Skeletal muscle tissue (tissue), 3 donors: ENCODE measurements at regions not wholly inside any gene's neighbourhood (a gene's known extent, or its start where the extent isn't known, plus 50 kb on each side); places are given as distances from the start of the nearest gene placed in this dataset.

Experiments
- H3K27ac ChIP-seq: one replicate; pipeline ENCODE4 v1.7.0; 2013; ENCODE audit warnings: mild to moderate bottlenecking, low read depth, low read length, inconsistent platforms
- H3K27me3 ChIP-seq, 3 donors: one replicate each; pipeline ENCODE4 v1.7.0; 2013; ENCODE audit warnings: low read length in 3 of 3; ENCODE audit not compliant: control insufficient read depth in 3 of 3, insufficient read depth in 3 of 3
- H3K36me3 ChIP-seq, 3 donors: one replicate each; pipeline ENCODE4 v1.7.0; 2013; ENCODE audit warnings: low read length in 3 of 3; ENCODE audit not compliant: control insufficient read depth in 3 of 3, insufficient read depth in 3 of 3
- H3K4me1 ChIP-seq, 3 donors: one replicate each; pipeline ENCODE4 v1.7.0; 2013; ENCODE audit warnings: low read length in 3 of 3, mild to moderate bottlenecking in 3 of 3; ENCODE audit not compliant: control insufficient read depth in 3 of 3, insufficient read depth in 3 of 3
- H3K4me3 ChIP-seq, 3 donors: one replicate each; pipeline ENCODE4 v1.7.0; 2013; ENCODE audit warnings: low read length in 3 of 3
- H3K9ac ChIP-seq, 3 donors: one replicate each; pipeline ENCODE4 v1.7.0; 2013; ENCODE audit warnings: low read length in 3 of 3, mild to moderate bottlenecking in 3 of 3, moderate library complexity in 2 of 3, low read depth in 1 of 3
- H3K9me3 ChIP-seq, 3 donors: one replicate each; pipeline ENCODE4 v1.7.0; 2013; ENCODE audit warnings: low read length in 3 of 3; ENCODE audit not compliant: control insufficient read depth in 3 of 3
- donor health status: Osteomylitis.

DNA sequence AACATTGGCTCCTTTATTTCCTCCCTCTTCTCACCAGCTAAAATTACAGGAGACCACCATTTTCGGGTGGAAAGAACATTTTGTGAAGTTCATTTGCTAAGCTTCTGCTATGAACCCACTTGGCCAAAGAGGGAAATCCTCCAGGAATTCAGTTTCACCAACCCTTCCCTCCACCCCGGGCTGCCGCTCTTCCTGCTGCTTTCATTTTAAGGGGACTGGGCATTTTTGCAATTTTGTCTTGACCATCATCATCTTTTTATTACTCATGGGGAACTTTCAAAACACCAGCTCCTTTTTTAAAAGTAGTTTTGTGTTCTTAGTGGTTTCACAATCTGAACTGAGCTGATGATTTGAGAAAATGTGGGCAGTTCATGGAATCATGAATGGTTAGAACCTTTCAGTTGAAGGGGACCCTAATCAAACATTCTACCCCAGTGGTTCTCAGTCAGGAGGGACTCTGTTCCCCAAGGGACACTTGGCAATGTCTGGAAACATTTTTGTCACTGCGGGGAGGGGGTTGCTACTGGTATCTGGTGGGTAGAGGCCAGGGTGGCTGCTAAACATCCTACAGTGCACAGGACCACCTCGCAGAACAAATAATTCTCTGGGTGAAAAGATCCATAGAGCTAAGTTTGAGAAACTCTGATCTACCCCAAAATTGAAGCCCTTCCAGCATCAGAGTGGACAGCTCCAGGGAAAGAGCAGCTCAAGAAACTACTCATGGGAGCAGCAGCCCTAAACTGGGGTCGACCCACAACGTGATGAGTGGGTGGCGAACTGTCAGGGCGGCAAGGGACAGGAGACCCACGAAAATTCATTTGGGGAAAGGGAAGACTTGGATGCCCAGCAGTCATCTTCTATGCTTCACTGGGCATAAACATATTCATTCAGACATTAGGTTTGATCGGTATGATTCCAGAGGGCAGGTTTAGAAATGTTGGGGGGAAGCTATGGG, 92.9 kb downstream of the ACKR3 start:
- H3K4me1 ChIP-seq: peaks cover 20 to 21% (median 20%) of the 10 kb centered on the region in 3 donors
- peaks cover 0 to 5% (median 0%) of the 10 kb centered on the region in 3 donors for H3K27me3 ChIP-seq
- H3K4me3 ChIP-seq: peak overlapping the region in 1 of 3 donors; percentile 31
- peak overlapping the region; percentile 79 for H3K27ac ChIP-seq
- H3K9me3 ChIP-seq: peaks cover 0 to 4% (median 0%) of the 10 kb centered on the region in 3 donors
- H3K9ac ChIP-seq: peak overlapping the region in 2 of 3 donors; percentile 23 to 57
- no peaks in the 10 kb centered on the region for H3K36me3 ChIP-seq

- Histone ChIP-seq H3K4me1 (peaks cover 20 to 21% (median 20%) of the 10 kb centered on the region in 3 donors), H3K27me3 (peaks cover 0 to 5% (median 0%) of the 10 kb centered on the region in 3 donors), H3K27ac (peak overlapping the region; percentile 79), H3K9me3 (peaks cover 0 to 4% (median 0%) of the 10 kb centered on the region in 3 donors), H3K36me3 (no peaks in the 10 kb centered on the region), H3K4me3 (peak overlapping the region in 2 of 3 donors; percentile 31 to 37), H3K9ac (peak overlapping the region in 2 of 3 donors; percentile 28 to 57)
Measured at GRCh38 chr2:236663287-236664101, 93.9 kb downstream of the ACKR3 start.

DNA sequence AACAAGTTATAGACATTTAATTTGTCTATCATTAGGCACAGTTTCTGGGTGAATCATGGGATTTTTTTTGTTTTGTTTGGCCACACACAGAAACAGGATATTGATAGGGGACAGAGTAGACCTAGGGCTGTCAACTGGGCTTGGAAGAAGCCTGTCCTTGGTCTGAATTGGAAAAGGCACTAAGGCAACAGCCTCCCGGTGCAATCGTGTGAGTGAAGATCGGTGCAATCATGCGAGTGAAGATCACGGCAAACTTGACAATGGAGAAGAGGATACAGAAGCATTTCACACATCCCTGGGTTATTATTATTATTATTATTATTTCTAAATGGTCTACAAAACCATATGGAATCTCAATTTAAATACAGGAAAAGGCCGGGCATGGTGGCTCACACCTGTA, 94.5 kb downstream of the ACKR3 start:
- Histone ChIP-seq H3K9ac (no peak overlapping the region), H3K27ac (peak overlapping the region; percentile 2), H3K36me3 (no peaks in the 10 kb centered on the region), H3K27me3 (peaks cover 0 to 5% (median 0%) of the 10 kb centered on the region in 3 donors), H3K9me3 (peaks cover 0 to 4% (median 0%) of the 10 kb centered on the region in 3 donors), H3K4me3 (no peak overlapping the region), H3K4me1 (peaks cover 20% of the 10 kb centered on the region in 3 donors)

- Histone ChIP-seq H3K4me1 (peaks cover 18 to 20% (median 20%) of the 10 kb centered on the region in 3 donors), H3K27ac (no peak overlapping the region), H3K36me3 (no peaks in the 10 kb centered on the region), H3K4me3 (no peak overlapping the region), H3K27me3 (peaks cover 0 to 5% (median 0%) of the 10 kb centered on the region in 3 donors), H3K9ac (no peak overlapping the region), H3K9me3 (peaks cover 0 to 7% (median 0%) of the 10 kb centered on the region in 3 donors)
Measured at GRCh38 chr2:236665101-236665500, 95.5 kb downstream of the ACKR3 start.

DNA sequence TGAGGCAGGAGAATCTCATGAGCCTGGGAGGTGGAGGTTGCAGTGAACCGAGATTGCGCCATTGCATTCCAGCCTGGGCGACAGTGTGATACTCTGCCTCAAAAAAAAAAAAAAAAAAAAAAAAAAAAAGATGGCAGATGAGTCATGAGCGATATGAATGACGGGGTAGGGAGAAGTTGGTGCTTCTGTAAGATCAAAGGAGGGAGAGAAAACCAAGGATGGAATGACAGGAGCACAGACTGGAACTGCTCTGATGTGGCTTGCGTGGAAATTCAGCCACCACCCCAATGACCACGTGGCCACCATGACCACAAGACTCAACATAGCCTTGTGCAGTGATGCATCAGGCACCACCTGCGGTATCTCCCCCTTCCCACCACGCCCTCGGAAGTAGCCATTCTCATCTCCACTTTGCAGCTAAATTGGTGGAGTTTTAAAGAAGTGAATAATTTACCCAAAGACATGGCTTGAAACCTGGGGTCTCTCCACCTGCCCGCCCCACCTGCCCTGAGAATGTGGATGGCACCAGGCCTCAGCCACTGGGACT, 96.0 kb downstream of the ACKR3 start:
- Histone ChIP-seq H3K4me1 (peaks cover 18 to 23% (median 20%) of the 10 kb centered on the region in 3 donors), H3K36me3 (no peaks in the 10 kb centered on the region), H3K27me3 (peaks cover 0 to 5% (median 0%) of the 10 kb centered on the region in 3 donors), H3K9me3 (peaks cover 0 to 7% (median 0%) of the 10 kb centered on the region in 3 donors), H3K4me3 (no peak overlapping the region), H3K9ac (no peak overlapping the region), H3K27ac (no peak overlapping the region)

GRCh38 chr2:236666646-236667204, 97.1 kb downstream of the ACKR3 start:
- Histone ChIP-seq H3K9me3 (peaks cover 0 to 7% (median 0%) of the 10 kb centered on the region in 3 donors), H3K36me3 (no peaks in the 10 kb centered on the region), H3K4me3 (no peak overlapping the region), H3K27me3 (no peaks in the 10 kb centered on the region), H3K27ac (no peak overlapping the region), H3K4me1 (peaks cover 11 to 16% (median 12%) of the 10 kb centered on the region in 3 donors), H3K9ac (no peak overlapping the region)

DNA sequence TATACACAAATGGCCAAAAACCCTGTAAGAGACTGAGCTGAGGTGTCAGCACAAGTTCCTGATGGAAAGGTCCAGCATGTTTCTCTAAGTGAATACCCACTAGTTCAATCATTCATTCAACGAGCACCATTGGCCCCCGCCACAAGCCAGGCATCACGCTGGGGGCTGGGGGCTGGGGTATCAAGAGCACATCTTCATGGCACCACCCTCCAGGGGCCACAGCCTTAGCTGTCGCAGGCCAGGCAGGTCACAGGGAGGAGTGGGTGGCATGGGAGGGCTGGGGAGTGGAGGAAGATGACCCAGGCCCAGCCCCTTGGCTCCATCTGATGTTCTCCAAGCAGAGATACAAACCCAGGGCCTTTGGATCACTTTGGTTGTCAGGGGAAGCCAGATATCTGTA, 97.9 kb downstream of the ACKR3 start:
- H3K4me1 ChIP-seq: peaks cover 10 to 15% (median 10%) of the 10 kb centered on the region in 3 donors
- H3K9me3 ChIP-seq: peaks cover 0 to 7% (median 0%) of the 10 kb centered on the region in 3 donors
- no peaks in the 10 kb centered on the region for H3K27me3 ChIP-seq
- H3K36me3 ChIP-seq: no peaks in the 10 kb centered on the region
- H3K9ac ChIP-seq: no peak overlapping the region
- H3K4me3 ChIP-seq: no peak overlapping the region
- no peak overlapping the region for H3K27ac ChIP-seq

DNA sequence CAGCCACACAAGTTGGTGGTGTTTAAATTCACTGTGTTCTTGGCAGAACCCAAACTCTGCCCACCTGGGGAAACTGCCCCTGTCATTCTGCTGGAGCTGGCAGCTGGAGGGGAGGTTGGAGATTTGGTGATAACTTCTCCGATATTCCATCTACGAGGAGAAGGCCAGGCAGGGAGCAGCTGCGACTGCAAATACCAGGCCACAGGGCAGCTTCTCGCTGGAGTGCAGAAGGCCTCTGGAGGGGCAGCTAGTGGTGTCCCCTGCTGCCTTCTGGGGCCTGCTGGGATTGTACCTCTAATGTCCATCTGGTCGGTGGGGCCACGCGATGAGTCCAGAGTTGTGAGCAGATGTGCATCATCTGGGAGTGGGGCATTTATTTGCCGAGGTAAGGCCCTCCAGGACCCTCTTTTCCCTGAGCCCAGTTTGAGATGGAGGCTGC, 98.9 kb downstream of the ACKR3 start:
- H3K9ac ChIP-seq: no peak overlapping the region
- no peak overlapping the region for H3K4me3 ChIP-seq
- H3K9me3 ChIP-seq: peaks cover 0 to 7% (median 0%) of the 10 kb centered on the region in 3 donors
- H3K4me1 ChIP-seq: peaks cover under 1 to 5% (median 3%) of the 10 kb centered on the region in 3 donors
- no peaks in the 10 kb centered on the region for H3K36me3 ChIP-seq
- H3K27me3 ChIP-seq: no peaks in the 10 kb centered on the region
- no peak overlapping the region for H3K27ac ChIP-seq

DNA sequence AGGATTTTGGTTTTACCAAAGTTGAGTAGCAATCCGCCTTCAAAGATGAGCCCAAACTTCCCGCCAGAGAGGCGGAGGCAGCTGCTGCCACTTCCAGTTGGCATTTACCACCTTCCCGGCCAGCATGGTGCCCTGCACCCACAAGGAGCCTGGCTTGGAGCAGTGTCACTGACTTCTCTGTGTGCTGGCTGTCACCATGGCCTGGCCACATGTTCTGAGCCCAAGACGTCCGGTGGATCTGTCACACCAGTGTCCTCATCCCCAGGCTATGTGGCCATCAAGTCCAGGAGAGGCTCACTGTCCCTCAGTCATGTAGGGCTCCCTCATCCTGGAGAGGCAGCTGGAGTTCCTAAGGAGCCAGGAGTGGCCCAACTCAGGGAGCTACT, 100.6 kb downstream of the ACKR3 start:
- no peak overlapping the region for H3K4me3 ChIP-seq
- H3K27me3 ChIP-seq: no peaks in the 10 kb centered on the region
- H3K27ac ChIP-seq: no peak overlapping the region
- peaks cover 0 to 7% (median 0%) of the 10 kb centered on the region in 3 donors for H3K9me3 ChIP-seq
- H3K36me3 ChIP-seq: no peaks in the 10 kb centered on the region
- no peak overlapping the region for H3K9ac ChIP-seq
- H3K4me1 ChIP-seq: peaks cover 3 to 7% (median 5%) of the 10 kb centered on the region in 3 donors
